GM21529 (cell line): ENCODE measurements at regions not wholly inside any gene's neighbourhood (a gene's known extent, or its start where the extent isn't known, plus 50 kb on each side); places are given as distances from the start of the nearest gene placed in this dataset.
A peak's percentile ranks its signal among the peaks of the same experiment; 100 is the strongest.
"Not testable (repeated sequence)": the region's sequence is repeated elsewhere in the genome, so short reads cannot be mapped to it uniquely, and the experiment has no call there.

ENCODE experiments used
- ATAC-seq: cut with Tn5 transposase; IDR thresholded peaks from one replicate; pipeline ENCODE4 v1.9.1; 2021; ENCODE audit not compliant: unreplicated experiment

GRCh38 chr18:59980188-59980637 is 80.4 kb downstream of the PMAIP1 start:
- ATAC-seq = no peak

DNA sequence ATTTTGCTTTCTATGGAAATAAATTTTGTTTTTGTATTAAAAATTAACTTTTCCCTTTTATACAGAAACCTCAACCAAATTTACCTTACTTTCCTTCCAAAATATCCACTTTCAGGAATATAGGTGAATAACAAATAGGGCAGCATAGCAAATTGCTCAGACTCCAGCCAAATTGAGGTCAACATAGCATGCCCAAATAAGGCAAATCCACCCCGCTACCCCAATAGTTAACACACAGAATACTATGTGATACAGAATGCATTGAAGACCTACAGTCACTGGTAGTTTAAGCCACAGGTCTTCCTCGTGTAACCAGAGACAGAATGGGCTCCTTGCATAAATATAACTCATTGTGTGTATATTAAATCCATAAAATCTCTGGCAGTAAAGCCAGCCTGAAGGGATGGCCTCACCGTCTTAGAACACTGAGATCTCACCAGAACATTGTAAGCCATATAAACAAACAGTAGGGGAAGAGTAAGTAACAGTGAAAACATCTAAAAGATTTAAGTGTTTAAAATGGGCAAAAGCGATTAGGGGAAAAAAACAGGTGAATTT is 72.2 kb downstream of the PMAIP1 start:
- no peak for ATAC-seq

GRCh38 chr18:59971144-59971543 is 71.3 kb downstream of the PMAIP1 start:
- peak; percentile 82 for ATAC-seq

DNA sequence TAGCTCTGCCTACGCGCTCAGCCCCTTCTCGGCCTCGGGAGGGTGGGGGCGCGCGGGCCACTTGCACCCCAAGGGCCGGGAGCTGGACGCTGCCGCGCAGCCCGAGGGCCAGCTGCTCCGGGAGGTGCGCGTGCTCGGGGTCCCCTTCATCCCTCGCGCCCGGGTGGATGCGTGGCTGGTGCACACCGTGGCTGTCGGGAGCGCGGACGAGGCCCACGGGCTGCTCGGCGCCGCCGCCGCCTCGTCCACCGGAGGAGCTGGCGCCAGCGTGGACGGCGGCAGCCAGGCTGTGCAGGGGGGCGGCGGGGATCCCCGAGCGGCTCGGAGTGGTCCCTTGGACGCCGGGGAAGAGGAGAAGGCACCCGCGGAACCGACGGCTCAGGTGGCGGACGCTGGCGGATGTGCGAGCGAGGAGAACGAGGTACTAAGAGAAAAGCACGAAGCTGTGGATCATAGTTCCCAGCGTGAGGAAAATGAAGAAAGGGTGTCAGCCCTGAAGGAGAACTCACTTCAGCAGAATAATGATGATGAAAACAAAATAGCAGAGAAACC is 69.8 kb downstream of the PMAIP1 start:
- not testable (repeated sequence) for ATAC-seq

DNA sequence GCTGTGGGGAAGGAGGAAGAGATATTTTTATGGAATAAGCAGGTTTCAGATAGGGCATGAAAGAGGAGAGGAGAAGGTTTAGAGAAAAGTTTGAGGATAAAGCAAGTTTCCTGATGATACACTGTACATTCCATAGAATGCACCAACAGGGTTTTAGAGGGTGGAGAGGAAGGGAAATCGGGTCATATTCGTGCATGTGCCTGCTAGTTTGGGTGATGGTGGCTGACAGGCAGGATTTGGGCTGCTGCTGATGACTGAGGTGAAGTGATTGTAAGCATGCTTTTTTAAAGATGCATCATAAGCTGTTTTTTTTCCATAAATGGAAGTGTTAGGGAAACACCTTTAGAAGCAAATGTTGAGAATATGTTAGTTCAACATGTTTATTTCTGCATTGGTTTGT is 68.8 kb downstream of the PMAIP1 start:
- ATAC-seq = no peak

DNA sequence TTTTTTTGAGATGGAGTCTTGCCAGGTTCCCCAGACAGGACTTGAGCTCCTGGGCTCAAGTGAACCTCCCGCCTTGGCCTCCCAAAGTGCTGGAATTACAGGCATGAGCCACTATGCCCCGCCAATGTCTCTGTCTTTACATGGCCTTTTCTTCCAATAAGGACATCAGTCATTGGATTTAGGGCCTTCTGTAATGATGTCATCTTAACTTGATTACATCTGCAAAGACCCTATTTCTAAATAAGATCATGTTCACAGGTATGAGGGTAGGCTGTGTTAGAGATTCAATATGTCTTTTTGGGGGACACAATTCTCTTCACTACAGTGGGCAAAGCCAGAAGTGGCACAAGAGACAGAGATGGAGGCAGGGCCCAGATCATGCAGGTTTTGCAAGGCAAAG is 68.1 kb downstream of the PMAIP1 start:
- no peak for ATAC-seq

GRCh38 chr18:59966913-59967312 is 67.1 kb downstream of the PMAIP1 start:
- ATAC-seq = no peak

- no peak for ATAC-seq
Observed at GRCh38 chr18:59963229-59963628, 63.4 kb downstream of the PMAIP1 start.

DNA sequence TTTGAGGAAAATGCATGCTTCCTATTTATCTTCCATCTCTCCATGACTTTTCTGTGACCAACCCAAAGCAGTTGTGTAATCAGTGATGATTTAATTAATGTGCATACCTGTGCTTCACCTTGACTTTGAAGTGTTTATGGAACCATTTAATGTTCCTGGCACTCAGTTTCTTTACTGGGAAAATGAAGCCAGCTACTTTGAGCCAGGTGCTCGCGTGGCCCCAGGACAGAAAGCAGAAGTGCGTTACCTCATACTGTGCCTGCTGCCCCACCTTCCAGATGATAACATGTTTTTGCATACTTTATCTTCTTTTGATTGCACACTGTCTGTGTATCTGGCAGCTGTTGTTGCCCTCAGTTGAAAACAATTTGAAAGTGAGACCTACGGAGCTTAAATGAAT is 61.3 kb downstream of the PMAIP1 start:
- ATAC-seq = peak; percentile 83

- ATAC-seq = no peak
Observed at GRCh38 chr18:59960272-59960671, 60.5 kb downstream of the PMAIP1 start.

- no peak for ATAC-seq
Observed at GRCh38 chr18:59959606-59960005, 59.8 kb downstream of the PMAIP1 start.

GRCh38 chr18:59959073-59959472 is 59.3 kb downstream of the PMAIP1 start:
- ATAC-seq = no peak

GRCh38 chr18:59957957-59958356 is 58.2 kb downstream of the PMAIP1 start:
- ATAC-seq = peak; percentile 36

DNA sequence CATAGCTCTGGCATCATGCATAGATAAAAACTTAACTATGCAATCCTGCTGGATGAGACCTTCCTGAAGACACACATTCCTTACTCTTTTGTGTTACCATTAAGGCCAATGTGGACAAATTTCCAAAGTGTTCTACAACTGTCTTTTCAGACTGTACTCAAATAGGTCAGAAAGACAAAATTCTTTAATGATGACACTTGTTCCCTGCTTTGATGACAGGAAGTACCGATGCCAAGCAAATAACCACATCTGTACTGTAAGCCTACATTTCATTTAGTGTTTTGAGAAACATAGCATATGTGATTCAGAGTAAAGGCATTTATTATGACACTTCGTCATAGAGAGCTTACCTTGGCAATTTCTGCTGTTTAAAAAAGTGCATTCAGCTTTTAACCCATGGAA is 55.0 kb downstream of the PMAIP1 start:
- ATAC-seq = no peak

DNA sequence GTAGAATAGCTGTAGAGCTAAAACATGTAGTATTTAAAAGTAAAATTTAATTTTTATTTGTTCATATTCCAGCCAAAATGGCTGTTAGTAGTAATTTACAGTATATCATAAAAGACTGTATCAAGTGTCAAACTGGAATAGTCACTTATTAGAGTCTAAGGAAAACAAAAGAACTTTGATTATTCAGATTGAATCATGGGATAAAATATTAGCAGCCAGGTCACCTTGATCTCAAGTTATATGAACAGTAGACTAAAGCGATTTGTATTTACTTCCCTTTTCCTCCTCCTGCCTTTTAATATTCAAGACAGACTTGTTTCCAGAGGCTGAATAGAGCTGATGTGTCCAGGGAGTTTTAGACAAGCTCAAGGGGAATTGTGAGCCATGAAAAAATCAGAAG is 54.4 kb downstream of the PMAIP1 start:
- ATAC-seq = no peak
